ENCODE measurements at regions not wholly inside any gene's neighbourhood (a gene's known extent, or its start where the extent isn't known, plus 50 kb on each side); places are given as distances from the start of the nearest gene placed in this dataset.

- TF ChIP-seq ZBTB33 (IDR thresholded peaks at IDR 0.05; ENCODE audit: extremely low read depth, insufficient replicate concordance, low read length) (no peak), FOSL1 (IDR thresholded peaks at IDR 0.05; ENCODE audit: low read depth) (no peak), SIN3A (IDR thresholded peaks at IDR 0.05; ENCODE audit: low read depth) (no peak)
Observed at GRCh38 chr4:152089584-152089983, 328.8 kb upstream of the GATB start (continued).

GRCh38 chr4:152087335-152087734 lies 326.5 kb upstream of the GATB start:
- Histone ChIP-seq H3K4me1 (ENCODE audit: control insufficient read depth in 1 of 2, insufficient read depth in 2 of 2, low read length in 2 of 2) (no peaks in the 10 kb centered on the region), H3K27ac (ENCODE audit: low read depth, low read length) (no peak overlapping the region), H4K20me1 (ENCODE audit: insufficient read depth) (no peaks in the 10 kb centered on the region), H3K36me3 (ENCODE audit: control insufficient read depth in 1 of 2, insufficient read depth in 2 of 2, low read length in 2 of 2) (no peaks in the 10 kb centered on the region), H3K4me3 (replicated peaks in 1 of 2; ENCODE audit: low read depth in 1 of 2, low read length in 2 of 2) (no peak overlapping the region), H3K9me3 (ENCODE audit: control insufficient read depth in 1 of 2, insufficient read depth in 1 of 2, low read depth in 1 of 2, low read length in 2 of 2) (no peaks in the 10 kb centered on the region), H3K27me3 (ENCODE audit: insufficient read depth, low read length) (peaks cover 10% of the 10 kb centered on the region; the same call in 1 of the 2 replicates), H2AFZ (ENCODE audit: low read depth, low read length, poor library complexity, severe bottlenecking) (no peak overlapping the region), H3K79me2 (ENCODE audit: insufficient read depth, low read length) (no peaks in the 10 kb centered on the region), H3K9ac (ENCODE audit: low read length) (no peak overlapping the region), H3K4me2 (ENCODE audit: low read length) (no peak overlapping the region), H3K9me2 (ENCODE audit: insufficient read depth) (no peaks in the 10 kb centered on the region)
- ChIA-PET CTCF (no interaction called here), POLR2A (no interaction called here), RAD21 (ENCODE audit: low non-redundant PET in 1 of 2, low total read pairs in 2 of 2, uncharacterized antibody in 2 of 2, unreplicated experiment in 2 of 2) (no interaction called here)
- TF ChIP-seq ATF3 (IDR thresholded peaks at IDR 0.05) = no peak
- TF ChIP-seq EZH2phosphoT487 (IDR thresholded peaks at IDR 0.05; ENCODE audit: borderline replicate concordance) = no peak
- TF ChIP-seq CEBPB (IDR thresholded peaks at IDR 0.05; ENCODE audit: low read depth) = no peak
- TF ChIP-seq ZNF274 (IDR thresholded peaks at IDR 0.05; ENCODE audit: low read depth, low read length) = no peak
- TF ChIP-seq YY1 (IDR thresholded peaks at IDR 0.05; ENCODE audit: extremely low read depth, insufficient replicate concordance, low read depth, low read length) = no peak
- TF ChIP-seq ZFX (IDR thresholded peaks at IDR 0.05) = no peak
- TF ChIP-seq ZBTB33 (IDR thresholded peaks at IDR 0.05; ENCODE audit: extremely low read depth, insufficient replicate concordance, low read length) = no peak
- TF ChIP-seq POLR2A (IDR thresholded peaks at IDR 0.05; ENCODE audit: borderline replicate concordance, extremely low read depth, insufficient read depth, insufficient read length) = no peak
- no peak for TF ChIP-seq TCF7L2 (IDR thresholded peaks at IDR 0.05; ENCODE audit: borderline replicate concordance, extremely low read depth, insufficient read depth, insufficient read length)
- TF ChIP-seq REST (IDR thresholded peaks at IDR 0.05; ENCODE audit: low read depth) = no peak
- TF ChIP-seq MAX (IDR thresholded peaks at IDR 0.05) = no peak
- TF ChIP-seq JUND (IDR thresholded peaks at IDR 0.05) = no peak
- no peak for TF ChIP-seq SIN3A (IDR thresholded peaks at IDR 0.05; ENCODE audit: low read depth)
- no peak for TF ChIP-seq ELF1 (IDR thresholded peaks at IDR 0.05; ENCODE audit: borderline replicate concordance, low read depth)
- TF ChIP-seq FOSL1 (IDR thresholded peaks at IDR 0.05; ENCODE audit: low read depth) = no peak
- no peak for ATAC-seq
- no peak for DNase-seq (ENCODE audit: low read depth, low spot score)
- BruUV-seq (replicated peaks) = no TSS peak
- intact Hi-C loops (cut with micrococcal nuclease) = no loop called here
